Astrocyte of the spinal cord (primary cell): ENCODE measurements at regions not wholly inside any gene's neighbourhood (a gene's known extent, or its start where the extent isn't known, plus 50 kb on each side); places are given as distances from the start of the nearest gene placed in this dataset.

Experiments
- DNase-seq: peaks from one replicate; pipeline ENCODE4 v3.0.0; 2011; ENCODE audit warnings: low read depth, low spot score
- H3K4me3 ChIP-seq: 2 replicates; pipeline ENCODE4 v1.5.1; 2011; ENCODE audit warnings: low read depth, mild to moderate bottlenecking, low read length, moderate library complexity
- CTCF ChIP-seq: IDR thresholded peaks from 2 replicates; pipeline ENCODE4 v1.5.1; 2012; ENCODE audit warnings: low read depth, mild to moderate bottlenecking, low read length, inconsistent platforms
- in situ Hi-C: cut with HindIII; loops from 2 replicates; pipeline ENCODE4 v1.10.0; 2017; ENCODE audit warnings: low sequenced_read_pairs

GRCh38 chr6:44593539-44593944 is 206.0 kb downstream of the CDC5L start:
- H3K4me3 ChIP-seq: no peak overlapping the region
- in situ Hi-C loops: no loop called here
- peak; percentile 62 for TF ChIP-seq CTCF
- DNase-seq: peak; percentile 76

- TF ChIP-seq CTCF: no peak
- H3K4me3 ChIP-seq: no peak overlapping the region
- in situ Hi-C loops: no loop called here
- DNase-seq: no peak
These were observed 207.0 kb downstream of the CDC5L start for GRCh38 chr6:44594481-44594880.

- no peak for TF ChIP-seq CTCF
- no peak overlapping the region for H3K4me3 ChIP-seq
- in situ Hi-C loops: no loop called here
- DNase-seq: no peak
These were observed 211.2 kb downstream of the CDC5L start for GRCh38 chr6:44598679-44599078.

- no peak for DNase-seq
- H3K4me3 ChIP-seq: no peak overlapping the region
- in situ Hi-C loops: no loop called here
- TF ChIP-seq CTCF: no peak
These were observed 212.2 kb downstream of the CDC5L start for GRCh38 chr6:44599672-44600071.

GRCh38 chr6:44603044-44603686 is 215.7 kb downstream of the CDC5L start:
- TF ChIP-seq CTCF: no peak
- no peak for DNase-seq
- H3K4me3 ChIP-seq: no peak overlapping the region
- in situ Hi-C loops: no loop called here

- in situ Hi-C loops: no loop called here
- DNase-seq: no peak
- no peak for TF ChIP-seq CTCF
- H3K4me3 ChIP-seq: no peak overlapping the region
These were observed 219.0 kb downstream of the CDC5L start for GRCh38 chr6:44606504-44606903.
